ENCODE measurements at regions not wholly inside any gene's neighbourhood (a gene's known extent, or its start where the extent isn't known, plus 50 kb on each side); places are given as distances from the start of the nearest gene placed in this dataset.

GRCh38 chrX:10979956-10980355, 131.2 kb upstream of the HCCS start:
- TF ChIP-seq POLR2A (IDR thresholded peaks at IDR 0.05) (no peak), CTCF (IDR thresholded peaks at IDR 0.05) (no peak), POLR2AphosphoS5 (IDR thresholded peaks at IDR 0.05) (no peak)

Measured in gastroesophageal sphincter (tissue), 3 donors.